ENCODE measurements at regions not wholly inside any gene's neighbourhood (a gene's known extent, or its start where the extent isn't known, plus 50 kb on each side); places are given as distances from the start of the nearest gene placed in this dataset.

- DNase-seq = no peak
Observed at GRCh38 chr5:4665911-4666310, 474.2 kb upstream of the ADAMTS16 start.

GRCh38 chr5:4674166-4674565, 466.0 kb upstream of the ADAMTS16 start:
- no peak for DNase-seq

GRCh38 chr5:4676934-4677333, 463.2 kb upstream of the ADAMTS16 start:
- no peak for DNase-seq

GRCh38 chr5:4684946-4685345, 455.2 kb upstream of the ADAMTS16 start:
- no peak for DNase-seq

GRCh38 chr5:4698596-4698995, 441.5 kb upstream of the ADAMTS16 start:
- DNase-seq = no peak

- DNase-seq = no peak
Observed at GRCh38 chr5:4699592-4699991, 440.5 kb upstream of the ADAMTS16 start.

- DNase-seq = no peak
Observed at GRCh38 chr5:4700069-4700468, 440.1 kb upstream of the ADAMTS16 start.

GRCh38 chr5:4700871-4701270, 439.3 kb upstream of the ADAMTS16 start:
- no peak for DNase-seq

GRCh38 chr5:4703931-4704458, 436.1 kb upstream of the ADAMTS16 start:
- DNase-seq = no peak

GRCh38 chr5:4704951-4705350, 435.2 kb upstream of the ADAMTS16 start:
- no peak for DNase-seq

GRCh38 chr5:4716781-4717180, 423.3 kb upstream of the ADAMTS16 start:
- DNase-seq = no peak

GRCh38 chr5:4717446-4717845, 422.7 kb upstream of the ADAMTS16 start:
- no peak for DNase-seq

- no peak for DNase-seq
Observed at GRCh38 chr5:4720831-4721230, 419.3 kb upstream of the ADAMTS16 start.

- no peak for DNase-seq
Observed at GRCh38 chr5:4722886-4723285, 417.2 kb upstream of the ADAMTS16 start.

- no peak for DNase-seq
Observed at GRCh38 chr5:4725594-4725993, 414.5 kb upstream of the ADAMTS16 start.

GRCh38 chr5:4730279-4730678, 409.9 kb upstream of the ADAMTS16 start:
- no peak for DNase-seq

GRCh38 chr5:4734348-4734747, 405.8 kb upstream of the ADAMTS16 start:
- DNase-seq = no peak

GRCh38 chr5:4735261-4735660, 404.9 kb upstream of the ADAMTS16 start:
- no peak for DNase-seq

- DNase-seq = no peak
Observed at GRCh38 chr5:4737868-4738267, 402.3 kb upstream of the ADAMTS16 start.

- no peak for DNase-seq
Observed at GRCh38 chr5:4738298-4738697, 401.8 kb upstream of the ADAMTS16 start.

GRCh38 chr5:4740156-4740555, 400.0 kb upstream of the ADAMTS16 start:
- no peak for DNase-seq

- DNase-seq = no peak
Observed at GRCh38 chr5:4758550-4758949, 381.6 kb upstream of the ADAMTS16 start.

GRCh38 chr5:4758996-4759395, 381.1 kb upstream of the ADAMTS16 start:
- no peak for DNase-seq

GRCh38 chr5:4762316-4762715, 377.8 kb upstream of the ADAMTS16 start:
- no peak for DNase-seq

- DNase-seq = no peak
Observed at GRCh38 chr5:4765411-4765810, 374.7 kb upstream of the ADAMTS16 start.

- DNase-seq = no peak
Observed at GRCh38 chr5:4766101-4766500, 374.0 kb upstream of the ADAMTS16 start.

All from CD4-positive, alpha-beta T cell treated with Interleukin-17A for 1 hour (primary cell).